Fibroblast of skin of left biceps (primary cell): ENCODE measurements at regions not wholly inside any gene's neighbourhood (a gene's known extent, or its start where the extent isn't known, plus 50 kb on each side); places are given as distances from the start of the nearest gene placed in this dataset.
"Not testable (repeated sequence)": the region's sequence is repeated elsewhere in the genome, so short reads cannot be mapped to it uniquely, and the experiment has no call there.

Source experiments
- DNase-seq, 2 experiments: peaks; one replicate each; pipeline ENCODE4 v3.0.0-alpha.2; 2013; ENCODE audit warnings: low read depth in 2 of 2

GRCh38 chr10:25713894-25714240 lies 220.2 kb upstream of the MYO3A start:
- DNase-seq, result no peak

- DNase-seq, result no peak
Measured at GRCh38 chr10:25724241-25724640, 209.8 kb upstream of the MYO3A start.

- peak; percentile 3 to 12 for DNase-seq
Measured at GRCh38 chr10:25725917-25726716, 207.9 kb upstream of the MYO3A start.

GRCh38 chr10:25738776-25739175 lies 195.3 kb upstream of the MYO3A start:
- DNase-seq, result no peak

GRCh38 chr10:25743832-25744231 lies 190.2 kb upstream of the MYO3A start:
- DNase-seq, result no peak

GRCh38 chr10:25744574-25744973 lies 189.5 kb upstream of the MYO3A start:
- DNase-seq, result no peak

- no peak for DNase-seq
Measured at GRCh38 chr10:25745976-25746375, 188.1 kb upstream of the MYO3A start.

GRCh38 chr10:25747084-25747483 lies 186.9 kb upstream of the MYO3A start:
- DNase-seq, result no peak

- no peak for DNase-seq
Measured at GRCh38 chr10:25748509-25748908, 185.5 kb upstream of the MYO3A start.

- no peak for DNase-seq
Measured at GRCh38 chr10:25753776-25754175, 180.3 kb upstream of the MYO3A start.

- DNase-seq, result not testable (repeated sequence)
Measured at GRCh38 chr10:25755874-25756273, 178.2 kb upstream of the MYO3A start.

GRCh38 chr10:25756784-25757183 lies 177.2 kb upstream of the MYO3A start:
- no peak for DNase-seq

- DNase-seq, result no peak
Measured at GRCh38 chr10:25758041-25758457, 176.0 kb upstream of the MYO3A start.

GRCh38 chr10:25758511-25758910 lies 175.5 kb upstream of the MYO3A start:
- no peak for DNase-seq

- DNase-seq, result no peak
Measured at GRCh38 chr10:25761937-25762336, 172.1 kb upstream of the MYO3A start.

GRCh38 chr10:25766213-25766612 lies 167.8 kb upstream of the MYO3A start:
- no peak for DNase-seq

GRCh38 chr10:25766687-25767221 lies 167.3 kb upstream of the MYO3A start:
- no peak for DNase-seq

GRCh38 chr10:25768167-25768566 lies 165.9 kb upstream of the MYO3A start:
- DNase-seq, result no peak

GRCh38 chr10:25778646-25779045 lies 155.4 kb upstream of the MYO3A start:
- no peak for DNase-seq

GRCh38 chr10:25786161-25786560 lies 147.9 kb upstream of the MYO3A start:
- no peak for DNase-seq

GRCh38 chr10:25786899-25787298 lies 147.1 kb upstream of the MYO3A start:
- DNase-seq, result no peak

GRCh38 chr10:25797888-25798429 lies 136.1 kb upstream of the MYO3A start:
- no peak for DNase-seq

- DNase-seq, result no peak
Measured at GRCh38 chr10:25804505-25804904, 129.5 kb upstream of the MYO3A start.
